ENCODE measurements at regions not wholly inside any gene's neighbourhood (a gene's known extent, or its start where the extent isn't known, plus 50 kb on each side); places are given as distances from the start of the nearest gene placed in this dataset.
"Not testable (repeated sequence)": the region's sequence is repeated elsewhere in the genome, so short reads cannot be mapped to it uniquely, and the experiment has no call there.

DNA sequence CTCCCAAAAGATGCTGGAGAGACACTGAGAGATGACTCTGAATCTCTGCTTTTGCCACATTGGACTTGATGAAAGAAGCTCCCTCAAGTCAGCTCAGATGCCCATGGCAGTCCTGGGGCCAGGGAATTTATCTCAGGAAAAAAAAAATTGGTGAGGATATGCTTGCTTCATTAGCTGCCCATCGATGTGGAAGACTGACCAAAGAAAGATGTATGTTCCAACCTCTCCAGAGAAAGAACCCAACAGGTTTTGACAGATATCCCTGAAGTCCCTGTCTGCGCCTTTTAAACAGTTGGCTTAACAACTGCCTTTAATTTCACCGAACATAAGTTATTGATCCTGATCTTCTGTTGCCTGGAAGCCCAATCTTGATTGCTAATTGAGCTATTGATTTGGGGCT, 137.4 kb downstream of the TMEM114 start:
- no peak for DNase-seq

GRCh38 chr16:8436931-8437330, 153.4 kb downstream of the TMEM114 start:
- DNase-seq, result no peak

- no peak for DNase-seq
Measured at GRCh38 chr16:8431783-8432182, 158.5 kb downstream of the TMEM114 start.

GRCh38 chr16:8430401-8430800, 159.9 kb downstream of the TMEM114 start:
- DNase-seq, result no peak

GRCh38 chr16:8426569-8426968, 163.7 kb downstream of the TMEM114 start:
- DNase-seq, result no peak

DNA sequence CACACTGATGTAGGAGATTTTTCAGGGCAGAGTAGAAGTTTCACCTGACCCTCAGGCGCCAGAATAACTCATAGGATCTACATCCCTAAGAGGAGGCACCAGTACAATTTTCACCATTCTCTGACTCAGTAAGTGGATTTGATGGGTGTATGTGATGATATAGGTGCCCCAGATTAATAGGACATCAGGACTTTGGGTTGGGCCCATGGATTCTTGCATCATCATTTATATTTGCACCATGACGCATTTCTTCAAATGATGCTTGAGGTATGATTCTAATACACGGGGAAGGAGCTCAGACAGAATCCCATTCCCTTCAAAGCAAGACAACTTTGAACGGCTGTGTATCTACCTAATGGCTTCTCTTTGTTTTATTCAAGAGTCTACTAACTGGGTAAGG, 173.2 kb downstream of the TMEM114 start:
- no peak for DNase-seq

DNA sequence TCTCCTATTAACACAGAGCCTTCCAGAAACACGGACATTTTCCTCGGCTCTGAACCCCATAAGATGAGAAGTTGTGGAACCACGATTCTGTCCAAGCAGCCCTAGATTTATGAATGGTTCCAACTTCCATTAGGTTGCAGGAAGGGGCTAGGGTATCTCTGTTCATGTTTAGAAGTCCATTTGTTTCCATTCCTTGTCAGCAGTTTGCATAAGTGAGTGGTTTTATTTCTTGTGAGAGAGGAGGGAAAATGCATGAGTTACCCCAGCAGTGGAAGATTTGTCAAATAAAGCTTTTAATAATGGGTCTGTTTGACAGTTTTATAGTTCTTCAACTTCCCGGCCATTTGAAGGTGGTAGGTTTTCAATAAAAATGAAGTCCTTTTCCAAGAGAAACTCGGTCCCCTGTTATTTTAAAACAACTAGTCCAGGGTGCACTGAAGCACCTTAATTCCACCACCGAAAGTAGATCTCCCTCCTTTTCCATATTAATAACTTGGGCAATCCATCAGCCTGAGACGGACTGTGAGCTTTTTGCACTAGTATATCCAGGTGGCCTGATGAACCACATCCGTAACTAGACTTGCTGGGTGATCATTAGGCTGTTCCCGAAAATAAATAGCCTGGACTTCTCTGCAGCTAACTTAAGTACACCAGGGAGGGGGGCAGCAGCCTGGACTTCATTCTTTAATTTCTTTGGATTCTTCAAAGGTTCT, 181.3 kb downstream of the TMEM114 start:
- no peak for DNase-seq

GRCh38 chr16:8407351-8407750, 183.0 kb downstream of the TMEM114 start:
- DNase-seq, result no peak

- DNase-seq, result no peak
Measured at GRCh38 chr16:8403978-8404749, 186.1 kb downstream of the TMEM114 start.

DNA sequence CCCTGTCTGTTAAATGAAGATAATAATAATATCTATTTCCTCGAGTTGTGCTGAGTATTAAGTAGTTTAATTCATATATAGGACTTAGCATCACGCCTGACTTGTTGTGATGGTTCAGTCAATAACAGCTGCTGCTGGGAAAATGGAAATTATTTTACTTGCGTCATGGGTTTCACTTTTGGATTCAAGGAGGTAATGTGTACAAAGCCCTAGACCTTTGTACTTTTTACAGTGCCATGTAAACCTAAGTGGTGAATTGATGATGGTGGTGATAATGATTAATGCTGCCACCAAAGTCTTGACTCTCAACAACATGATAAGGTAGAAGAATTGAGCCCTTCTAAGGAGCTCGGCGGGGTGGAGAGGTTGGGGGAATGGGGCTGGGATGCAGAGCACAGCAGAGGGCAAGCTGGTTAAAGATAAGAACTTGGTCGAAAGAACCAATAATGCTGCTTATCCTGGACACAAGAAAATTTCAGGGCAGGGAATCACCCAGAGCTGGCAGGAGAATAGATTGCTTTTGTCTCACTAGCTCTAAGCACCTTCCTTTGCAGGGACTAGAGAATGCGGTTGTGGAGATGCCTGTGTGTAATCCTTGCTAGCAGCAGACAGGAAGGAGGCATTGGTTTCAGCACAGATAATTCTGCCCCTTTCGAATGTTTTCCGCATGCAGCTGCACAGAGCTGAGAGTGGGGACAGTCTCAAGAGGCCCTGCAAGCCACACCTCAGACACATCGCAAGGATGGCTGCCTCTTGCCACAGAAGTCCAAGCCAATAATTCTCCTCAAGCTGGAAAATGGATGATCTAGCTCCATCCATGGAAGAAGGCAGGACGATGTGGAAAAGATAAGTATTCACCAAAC, 187.1 kb downstream of the TMEM114 start:
- no peak for DNase-seq

GRCh38 chr16:8400683-8401082, 189.6 kb downstream of the TMEM114 start:
- DNase-seq, result not testable (repeated sequence)

- DNase-seq, result no peak
Measured at GRCh38 chr16:8398548-8398947, 191.8 kb downstream of the TMEM114 start.

DNA sequence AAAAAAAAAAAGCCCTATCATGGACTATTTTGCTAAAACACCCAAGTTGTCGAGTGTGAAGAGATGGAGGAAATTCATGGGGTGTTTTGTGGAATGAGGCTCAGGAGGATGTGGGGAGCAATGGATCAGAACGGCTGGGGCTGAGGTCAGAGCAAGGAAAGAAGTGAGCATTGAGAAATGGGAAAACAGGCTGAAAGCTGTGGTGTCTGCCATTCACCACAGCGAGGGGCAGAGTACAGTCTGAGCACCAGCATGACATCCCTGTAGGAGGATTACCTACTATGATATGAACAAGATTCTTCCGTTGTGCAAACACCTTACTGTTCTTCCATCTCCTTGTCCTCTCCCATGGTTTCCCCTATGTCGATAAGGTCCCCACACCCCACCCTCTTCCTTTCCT, 193.1 kb downstream of the TMEM114 start:
- no peak for DNase-seq

DNA sequence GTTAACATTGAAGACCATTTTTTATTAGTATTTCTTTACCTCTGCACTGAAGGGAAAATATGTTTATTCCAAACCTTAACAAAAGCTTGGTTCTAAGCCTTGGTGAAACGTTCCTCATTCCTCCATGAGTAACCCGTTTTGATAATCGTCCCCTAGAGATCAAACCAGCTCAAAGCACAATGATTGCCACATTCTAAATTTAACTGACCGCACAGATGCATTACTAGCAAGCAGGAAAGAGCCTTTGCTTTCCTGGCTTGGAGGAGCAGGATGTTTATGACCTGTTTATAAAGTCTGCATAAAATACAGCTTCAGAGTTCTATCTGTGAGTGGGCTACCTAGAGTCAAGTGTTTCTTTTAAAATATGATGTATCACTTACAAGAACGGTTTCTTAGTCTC, 193.8 kb downstream of the TMEM114 start:
- no peak for DNase-seq

- no peak for DNase-seq
Measured at GRCh38 chr16:8391257-8391656, 199.1 kb downstream of the TMEM114 start.

GRCh38 chr16:8388684-8389083, 201.6 kb downstream of the TMEM114 start:
- no peak for DNase-seq

DNA sequence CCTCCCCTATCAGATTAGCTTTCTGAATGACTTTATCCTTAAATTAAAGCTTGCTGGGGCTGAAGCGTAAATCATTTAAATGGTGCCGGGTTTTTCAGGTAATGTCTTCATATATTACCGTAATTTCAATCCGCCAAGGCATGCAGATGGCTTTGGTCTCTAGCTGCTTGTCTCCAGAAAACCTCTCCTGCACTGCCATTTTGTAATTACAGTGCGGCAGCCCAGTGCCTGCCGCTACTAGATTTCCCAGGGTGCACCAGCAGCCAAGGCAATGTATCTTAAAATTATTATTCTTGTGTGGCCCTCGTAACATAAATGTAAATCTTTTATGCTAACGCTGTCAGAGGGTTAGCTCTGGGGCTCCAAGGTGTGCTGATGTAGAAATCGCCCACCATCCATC, 208.5 kb downstream of the TMEM114 start:
- DNase-seq, result no peak

GRCh38 chr16:8380311-8380710, 210.0 kb downstream of the TMEM114 start:
- no peak for DNase-seq

DNA sequence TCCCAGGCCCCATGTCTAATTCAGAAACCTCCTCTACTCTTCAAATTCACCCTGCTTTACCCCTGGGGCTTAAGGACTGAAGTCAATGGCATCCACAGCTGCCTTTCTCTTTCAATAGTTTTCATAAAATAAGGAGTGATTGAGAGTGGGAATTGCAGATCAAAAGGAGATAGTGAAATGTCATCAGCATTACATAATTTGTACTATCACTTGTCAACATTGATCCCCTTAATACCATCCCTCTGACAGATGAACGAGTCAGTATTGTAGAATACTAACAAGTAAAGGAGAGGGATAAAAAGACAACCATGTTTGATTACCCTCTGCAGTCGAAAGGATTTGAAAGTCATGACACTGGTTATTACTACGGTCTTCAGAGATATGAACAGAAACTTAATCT, 212.4 kb downstream of the TMEM114 start:
- no peak for DNase-seq

DNA sequence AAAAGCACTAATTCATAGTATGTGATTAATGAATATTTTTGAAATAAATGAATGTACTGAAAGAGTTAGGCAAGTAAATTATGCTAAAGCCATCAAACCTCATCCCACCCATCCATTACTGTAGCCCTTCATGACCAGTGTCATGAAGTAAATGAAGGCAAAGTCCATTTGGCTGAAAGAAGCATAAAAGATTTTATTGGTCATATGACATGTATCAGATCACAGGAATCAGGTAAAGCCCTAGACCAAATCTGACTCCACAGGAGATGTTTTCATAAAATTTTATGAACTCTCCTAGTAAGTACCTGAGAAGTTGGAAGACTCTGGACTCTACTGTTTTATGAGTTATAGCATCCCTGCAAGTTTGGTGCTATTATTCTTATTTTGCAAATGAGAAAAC, 213.5 kb downstream of the TMEM114 start:
- DNase-seq, result no peak

DNA sequence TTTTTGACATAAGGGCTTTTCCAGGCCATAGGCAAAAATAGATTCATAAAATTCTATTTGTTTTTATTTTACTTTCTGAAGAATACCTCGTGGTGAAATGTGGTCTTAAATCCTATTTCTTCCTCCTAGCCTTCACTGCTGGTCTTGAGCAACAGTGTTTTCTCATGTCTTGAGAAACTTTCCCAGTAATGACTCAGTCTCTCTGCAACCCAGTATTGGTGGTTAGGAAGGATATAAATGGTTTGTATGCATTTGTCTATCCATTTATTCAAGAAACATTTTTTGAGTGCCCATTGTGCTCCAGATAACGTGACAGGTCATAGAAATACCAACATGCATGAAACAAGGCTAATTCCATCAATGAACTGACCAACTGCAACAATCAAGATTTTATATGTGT, 213.9 kb downstream of the TMEM114 start:
- DNase-seq, result no peak

DNA sequence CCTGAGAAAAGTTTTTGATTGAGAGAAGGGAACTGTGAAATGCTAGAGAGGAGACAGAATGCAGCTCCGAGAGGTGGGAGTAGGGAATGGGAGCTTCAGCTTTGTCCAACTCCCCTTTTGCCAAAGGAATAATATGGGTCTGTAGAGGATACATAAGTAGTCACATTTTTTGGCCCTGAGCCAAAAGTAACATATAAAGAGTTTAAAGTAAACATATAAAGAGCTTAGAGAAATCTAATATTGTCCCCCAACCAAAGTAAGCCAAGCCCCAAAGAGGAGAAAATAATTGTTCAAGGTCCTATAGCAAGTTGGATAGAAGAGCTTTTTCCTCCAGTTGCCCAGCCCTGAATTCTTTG, 215.1 kb downstream of the TMEM114 start:
- DNase-seq, result no peak

DNA sequence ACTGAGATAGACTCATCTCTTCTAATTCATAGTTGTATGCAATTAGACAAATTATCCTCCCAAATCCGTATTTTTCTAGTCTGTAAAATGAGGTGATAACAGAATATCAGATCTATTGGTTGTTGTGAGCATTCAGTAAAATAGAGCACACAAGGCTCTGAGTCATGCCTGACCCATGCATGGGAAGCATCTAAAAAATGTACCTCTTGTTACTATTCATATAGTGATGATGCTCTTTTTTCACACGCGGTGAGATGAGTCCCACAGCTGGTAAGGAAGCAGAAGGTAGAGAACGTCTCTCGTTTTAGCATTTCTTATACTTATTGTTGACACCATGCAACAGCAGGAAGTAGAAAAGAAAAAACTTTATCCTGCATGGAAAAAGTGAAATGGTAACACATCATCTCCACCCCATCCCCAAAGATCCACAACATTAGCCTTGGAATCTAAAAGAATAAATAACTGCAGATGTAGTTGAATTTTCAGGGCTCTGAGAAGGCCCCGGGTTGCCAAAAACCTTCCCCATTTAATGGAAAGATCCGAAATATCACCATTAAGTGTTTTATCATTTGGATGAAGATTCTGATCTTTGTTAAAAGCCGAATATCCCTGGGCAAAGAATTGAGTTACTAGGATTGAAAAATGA, 215.6 kb downstream of the TMEM114 start:
- DNase-seq, result no peak
